K562 (cell line): ENCODE measurements at regions not wholly inside any gene's neighbourhood (a gene's known extent, or its start where the extent isn't known, plus 50 kb on each side); places are given as distances from the start of the nearest gene placed in this dataset.

ENCODE experiments used
- ATAC-seq: fragments of 200-7000 bp; cut with Tn5 transposase; 3 replicates; pipeline ENCODE4 v1.9.1; 2020; ENCODE audit warnings: moderate library complexity
- BruUV-seq: library from RNA; stranded (reverse); fragments of 400-500 nt; replicated peaks from 2 replicates; lab custom pipeline; 2021; lab: Mats Ljungman, UMichigan
- CTCF ChIA-PET: fragments of 300-600 bp; formaldehyde crosslinking; extraction: SDS; loops from one replicate; lab custom pipeline; 2021; ENCODE audit warnings: low intra/inter-chr PET ratio; lab: Yijun Ruan, JAX
- POLR2A ChIA-PET: fragments of 300-600, 350-650 bp; sonication (Branson Sonifier 250); formaldehyde crosslinking; extraction: SDS; loops from one replicate; lab custom pipeline; 2021; ENCODE audit warnings: antibody characterized with exemption, inconsistent platforms; lab: Yijun Ruan, JAX
- DNase-seq, 4 experiments: peaks; one replicate each; pipeline versions ENCODE4 v3.0.0 to v3.0.0-alpha.2; 2011 to 2018; ENCODE audit warnings: low spot score in 3 of 4, mixed read lengths in 3 of 4; ENCODE audit errors: extremely low read depth in 1 of 4
- FAIRE-seq: peaks from 2 replicates; lab custom pipeline; 2011; peaks lifted over from hg19 to GRCh38; lab: Jason Lieb, UNC
- H2AFZ ChIP-seq: 2 replicates; pipeline ENCODE4 v1.6.0; 2011; ENCODE audit warnings: low read depth, low read length, control low read depth, inconsistent platforms
- H3K27ac ChIP-seq: fragments of 200-600 bp; 3 replicates; pipeline ENCODE4 v1.8.0; 2011; ENCODE audit warnings: low read depth, mild to moderate bottlenecking, control low read depth, inconsistent platforms, low read length, moderate library complexity, mixed read lengths; ENCODE audit errors: extremely low read depth
- H3K27me3 ChIP-seq, 2 experiments: fragments of 300-600 bp in 1 of 2; 2 replicates in 1 of 2; 3 replicates in 1 of 2; pipeline versions ENCODE4 v1.6.0 to v1.8.0; 2011; ENCODE audit warnings: inconsistent platforms in 2 of 2, low read length in 2 of 2, mild to moderate bottlenecking in 1 of 2, mixed read lengths in 1 of 2, moderate library complexity in 1 of 2; ENCODE audit not compliant: control insufficient read depth in 2 of 2, insufficient read depth in 2 of 2
- H3K36me3 ChIP-seq: fragments of 300-600 bp; 3 replicates; pipeline ENCODE4 v1.8.0; 2011; ENCODE audit warnings: mild to moderate bottlenecking, low read length, inconsistent platforms; ENCODE audit not compliant: control insufficient read depth, insufficient read depth
- H3K4me1 ChIP-seq, 2 experiments: fragments of 200-600 bp in 1 of 2; replicated peaks in 1 of 2; 2 replicates in 1 of 2; 3 replicates in 1 of 2; pipeline versions ENCODE4 v1.5.1 to v1.8.0; 2011; ENCODE audit warnings: inconsistent platforms in 2 of 2, low read length in 2 of 2, mild to moderate bottlenecking in 1 of 2, mixed read lengths in 1 of 2, moderate library complexity in 1 of 2; ENCODE audit not compliant: control insufficient read depth in 2 of 2, insufficient read depth in 2 of 2
- H3K4me2 ChIP-seq: 2 replicates; pipeline ENCODE4 v1.6.1; 2011; ENCODE audit warnings: low read length, control low read depth, inconsistent platforms, mixed read lengths; ENCODE audit not compliant: insufficient read depth
- H3K4me3 ChIP-seq: fragments of 200-600 bp; sonication (generic), shearing (Covaris generic); 2 replicates; pipeline ENCODE4 v1.5.1; 2016; ENCODE audit warnings: control low read depth, inconsistent platforms
- H3K79me2 ChIP-seq: fragments of 200-600 bp; 3 replicates; pipeline ENCODE4 v1.8.0; 2011; ENCODE audit warnings: low read length, inconsistent platforms; ENCODE audit not compliant: control insufficient read depth, insufficient read depth
- H3K9ac ChIP-seq, 2 experiments: 2 replicates each; pipeline versions ENCODE4 v1.6.0 to v1.6.1; 2011; ENCODE audit warnings: low read depth in 2 of 2, low read length in 2 of 2, control low read depth in 1 of 2, inconsistent platforms in 1 of 2, mild to moderate bottlenecking in 1 of 2, mixed read lengths in 1 of 2; ENCODE audit not compliant: insufficient read depth in 1 of 2
- H3K9me1 ChIP-seq: one replicate; pipeline ENCODE4 v1.6.0; 2011; ENCODE audit warnings: inconsistent platforms, mild to moderate bottlenecking, low read length, moderate library complexity; ENCODE audit not compliant: control insufficient read depth, insufficient read depth
- H3K9me3 ChIP-seq: replicated peaks from 2 replicates; pipeline ENCODE4 v1.5.1; 2011; ENCODE audit warnings: low read depth, low read length, inconsistent platforms; ENCODE audit not compliant: control insufficient read depth, insufficient read depth
- H4K20me1 ChIP-seq: replicated peaks from 2 replicates; pipeline ENCODE4 v1.6.1; 2011; ENCODE audit warnings: low read length, inconsistent platforms, mixed read lengths; ENCODE audit not compliant: control insufficient read depth, insufficient read depth
- EGR1 ChIP-seq: fragments of 450-650 bp; conservative IDR thresholded peaks from 2 replicates; pipeline ENCODE4 v1.6.1; 2017; ENCODE audit warnings: mild to moderate bottlenecking
- FOXJ2 ChIP-seq: fragments of 200-800 bp; sonication (Bioruptor generic); IDR thresholded peaks from 2 replicates; pipeline ENCODE4 v1.6.1; 2016; ENCODE audit warnings: missing genetic modification characterization, missing compliant biosample characterization
- NFATC3 ChIP-seq: fragments of 450-650 bp; IDR thresholded peaks from 2 replicates; pipeline ENCODE4 v1.6.1; 2017; ENCODE audit warnings: mild to moderate bottlenecking
- SUPT5H ChIP-seq: fragments of 450-650 bp; IDR thresholded peaks from 2 replicates; pipeline ENCODE4 v1.6.1; 2016
- ZNF75A ChIP-seq: fragments of 450-650 bp; formaldehyde crosslinking; IDR thresholded peaks from 2 replicates; pipeline ENCODE4 v1.4.0; 2020; ENCODE audit warnings: mild to moderate bottlenecking
- WGBS: fragments of 100-300 bp; shearing (Covaris generic); methylation state at CpG from one replicate; pipeline ENCODE4 v1.1.6; 2016; ENCODE audit warnings: low coverage, mixed read lengths; ENCODE audit not compliant: insufficient coverage; ENCODE audit errors: missing lambda C conversion rate; 5-methylcytosine and 5-hydroxymethylcytosine counted together
- in situ Hi-C: fragments of 300-500 bp; cut with MboI; formaldehyde crosslinking; loops from 4 replicates; pipeline ENCODE4 v1.15.0; 2018; ENCODE audit warnings: inconsistent platforms, mixed read lengths
- intact Hi-C: fragments of 100-400 bp; cut with micrococcal nuclease; formaldehyde crosslinking; loops from 2 replicates; pipeline ENCODE4 v1.14.2; 2022
- TF ChIP-seq, protein P1 (sequence below): IDR thresholded peaks from 2 replicates; pipeline ENCODE4 v1.6.1; 2012; ENCODE audit warnings: low read depth, low read length, improper control_type of control experiment, borderline replicate concordance

DNA sequence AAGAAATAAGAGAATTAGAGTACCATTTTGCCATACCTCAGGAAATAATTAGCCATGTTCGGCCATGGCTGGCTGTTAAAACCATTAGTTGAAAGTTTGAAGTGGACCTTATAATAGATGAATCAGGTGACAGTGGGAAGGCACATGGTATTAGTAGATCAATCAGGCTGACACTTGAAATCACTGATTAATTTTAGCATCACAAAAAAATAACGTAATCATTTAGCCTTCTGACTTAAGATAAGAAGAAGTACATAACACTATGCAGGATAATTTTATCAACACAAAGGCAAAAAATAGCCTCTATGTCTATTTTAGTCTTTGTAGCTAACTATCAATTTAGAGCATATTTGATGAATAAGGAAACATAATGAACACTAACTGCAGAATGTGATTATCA is 615.5 kb downstream of the PCDH17 start:
- POLR2A ChIA-PET, result no interaction called here
- CTCF ChIA-PET, result no interaction called here
- ATAC-seq, result no peak

DNA sequence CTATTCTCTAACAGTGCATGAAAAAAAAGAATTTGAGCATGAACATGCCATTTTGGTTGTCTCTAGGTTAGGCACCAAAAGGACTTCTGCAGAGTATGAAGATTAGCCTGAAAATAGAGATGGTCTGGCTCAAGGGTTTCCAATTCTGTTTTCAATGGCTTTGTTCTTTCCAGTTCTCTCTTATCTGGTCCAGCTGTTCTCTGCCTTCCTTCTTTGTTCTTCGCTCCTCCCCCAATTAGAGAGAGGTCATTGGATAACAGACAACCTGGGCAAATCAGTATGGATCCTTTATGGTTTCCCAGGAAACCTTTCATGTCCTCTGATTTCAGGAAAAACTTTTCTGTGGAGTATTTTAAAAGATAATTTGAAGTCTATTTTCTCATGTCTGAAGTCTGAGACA is 623.4 kb downstream of the PCDH17 start:
- H2AFZ ChIP-seq, result no peak overlapping the region
- FAIRE-seq, result no peak
- CTCF ChIA-PET, result no interaction called here
- no peaks in the 10 kb centered on the region for H3K27me3 ChIP-seq
- no peak for DNase-seq
- no peak overlapping the region for H3K4me2 ChIP-seq
- intact Hi-C loops (no loop called here), in situ Hi-C loops (no loop called here)
- no peak for ATAC-seq
- H3K9me1 ChIP-seq, result no peaks in the 10 kb centered on the region
- H3K4me1 ChIP-seq, result no peaks in the 10 kb centered on the region
- no peaks in the 10 kb centered on the region for H3K36me3 ChIP-seq
- H3K27ac ChIP-seq, result no peak overlapping the region
- 0% methylated on average over 1 of the region's 1 CpG for WGBS
- TF ChIP-seq SUPT5H (no peak), NFATC3 (no peak), EGR1 (no peak), ZNF75A (CRISPR knock-in tag) (no peak)
- TF ChIP-seq, protein P1, sequence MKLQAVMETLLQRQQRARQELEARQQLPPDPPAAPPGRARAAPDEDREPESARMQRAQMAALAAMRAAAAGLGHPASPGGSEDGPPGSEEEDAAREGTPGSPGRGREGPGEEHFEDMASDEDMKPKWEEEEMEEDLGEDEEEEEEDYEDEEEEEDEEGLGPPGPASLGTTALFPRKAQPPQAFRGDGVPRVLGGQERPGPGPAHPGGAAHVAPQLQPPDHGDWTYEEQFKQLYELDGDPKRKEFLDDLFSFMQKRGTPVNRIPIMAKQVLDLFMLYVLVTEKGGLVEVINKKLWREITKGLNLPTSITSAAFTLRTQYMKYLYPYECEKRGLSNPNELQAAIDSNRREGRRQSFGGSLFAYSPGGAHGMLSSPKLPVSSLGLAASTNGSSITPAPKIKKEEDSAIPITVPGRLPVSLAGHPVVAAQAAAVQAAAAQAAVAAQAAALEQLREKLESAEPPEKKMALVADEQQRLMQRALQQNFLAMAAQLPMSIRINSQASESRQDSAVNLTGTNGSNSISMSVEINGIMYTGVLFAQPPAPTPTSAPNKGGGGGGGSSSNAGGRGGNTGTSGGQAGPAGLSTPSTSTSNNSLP, result no peak
- no TSS peak for BruUV-seq
- no peak overlapping the region for H3K9ac ChIP-seq
- no peaks in the 10 kb centered on the region for H3K9me3 ChIP-seq
- H3K4me3 ChIP-seq, result no peak overlapping the region
- H4K20me1 ChIP-seq, result no peaks in the 10 kb centered on the region
- POLR2A ChIA-PET, result no interaction called here
- H3K79me2 ChIP-seq, result no peaks in the 10 kb centered on the region

More for the DNA sequence above, 615.5 kb downstream of the PCDH17 start:
- Histone ChIP-seq H3K79me2 (no peaks in the 10 kb centered on the region), H3K27me3 (no peaks in the 10 kb centered on the region), H3K4me1 (no peaks in the 10 kb centered on the region), H3K4me3 (no peak overlapping the region), H3K27ac (no peak overlapping the region), H3K9ac (no peak overlapping the region), H3K9me3 (no peaks in the 10 kb centered on the region), H3K36me3 (no peaks in the 10 kb centered on the region), H4K20me1 (no peaks in the 10 kb centered on the region), H2AFZ (no peak overlapping the region), H3K9me1 (no peaks in the 10 kb centered on the region), H3K4me2 (no peak overlapping the region)
- BruUV-seq, result no TSS peak
- intact Hi-C loops (no loop called here), in situ Hi-C loops (no loop called here)
- DNase-seq (no peak), FAIRE-seq (no peak)
- TF ChIP-seq FOXJ2 (tag), result no peak
- WGBS, result 0% methylated on average over 2 of the region's 2 CpGs
